GM18505 (cell line): ENCODE measurements at regions not wholly inside any gene's neighbourhood (a gene's known extent, or its start where the extent isn't known, plus 50 kb on each side); places are given as distances from the start of the nearest gene placed in this dataset.

ENCODE experiments used
- ATAC-seq: cut with Tn5 transposase; IDR thresholded peaks from one replicate; pipeline ENCODE4 v1.9.1; 2021; ENCODE audit not compliant: unreplicated experiment
- POLR2A ChIP-seq: IDR thresholded peaks from 4 replicates; pipeline ENCODE4 v1.6.1; 2011; ENCODE audit warnings: borderline replicate concordance; ENCODE audit not compliant: insufficient read depth, insufficient read length; ENCODE audit errors: extremely low read depth

- no peak for ATAC-seq
- TF ChIP-seq POLR2A, result no peak
Measured at GRCh38 chr2:164134336-164134735, 398.5 kb upstream of the FIGN start.

GRCh38 chr2:164127971-164128527 lies 392.2 kb upstream of the FIGN start:
- ATAC-seq, result no peak
- TF ChIP-seq POLR2A, result no peak

DNA sequence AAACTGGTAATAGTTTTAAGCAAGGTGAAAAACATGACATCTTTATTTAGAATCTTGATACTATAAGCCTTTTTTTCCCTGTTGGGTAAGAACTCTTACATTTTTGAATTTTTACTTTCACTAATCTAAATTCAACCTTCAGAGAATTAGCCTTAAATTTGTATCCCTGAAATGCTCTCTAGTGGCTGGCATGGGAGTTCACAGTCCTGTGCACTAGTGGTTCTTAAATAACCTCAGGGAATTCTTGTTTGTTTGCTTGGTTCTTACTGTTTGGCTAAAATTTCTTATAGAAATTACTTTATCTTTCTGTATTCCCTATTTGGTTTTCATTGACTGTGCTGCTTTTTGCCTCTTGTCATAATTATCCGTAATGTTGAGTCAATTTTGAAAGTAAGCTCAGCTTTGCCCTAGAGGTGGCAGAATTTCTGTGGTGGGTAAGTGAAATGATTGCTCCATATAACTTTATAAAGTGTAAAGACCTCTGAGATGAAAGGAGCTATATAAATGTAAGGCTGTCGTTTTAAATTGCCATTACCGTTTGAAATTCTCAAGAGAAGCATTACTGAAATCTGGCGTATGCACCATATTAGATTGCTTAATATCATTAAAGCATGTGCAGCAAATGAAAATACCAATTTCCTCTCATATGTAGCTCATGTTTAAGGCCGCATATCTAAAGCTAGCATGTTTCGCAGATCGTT lies 391.3 kb upstream of the FIGN start:
- no peak for ATAC-seq
- no peak for TF ChIP-seq POLR2A

DNA sequence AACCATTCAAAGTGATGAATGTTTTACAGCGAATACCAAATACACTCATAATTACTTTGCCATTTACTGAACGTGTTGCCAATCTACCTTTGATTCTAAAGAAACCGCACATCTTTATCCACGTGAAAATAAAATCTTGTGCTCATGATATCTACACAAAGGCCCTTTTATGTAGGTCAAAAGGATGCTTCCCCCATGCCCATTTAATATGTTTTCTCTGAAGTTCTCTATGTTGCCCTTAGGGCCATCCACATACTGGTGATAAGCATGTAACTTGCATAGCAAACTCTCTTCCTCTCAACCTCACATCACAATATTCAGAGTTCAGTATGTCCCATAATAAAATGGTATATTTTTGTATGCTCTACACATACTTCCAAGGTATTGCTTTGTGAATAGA lies 380.0 kb upstream of the FIGN start:
- TF ChIP-seq POLR2A, result no peak
- ATAC-seq, result no peak

- no peak for ATAC-seq
Measured at GRCh38 chr2:164114937-164115336, 379.1 kb upstream of the FIGN start.

GRCh38 chr2:164112105-164112504 lies 376.3 kb upstream of the FIGN start:
- no peak for TF ChIP-seq POLR2A
- ATAC-seq, result no peak

More at GRCh38 chr2:164114937-164115336, 379.1 kb upstream of the FIGN start:
- TF ChIP-seq POLR2A, result no peak

DNA sequence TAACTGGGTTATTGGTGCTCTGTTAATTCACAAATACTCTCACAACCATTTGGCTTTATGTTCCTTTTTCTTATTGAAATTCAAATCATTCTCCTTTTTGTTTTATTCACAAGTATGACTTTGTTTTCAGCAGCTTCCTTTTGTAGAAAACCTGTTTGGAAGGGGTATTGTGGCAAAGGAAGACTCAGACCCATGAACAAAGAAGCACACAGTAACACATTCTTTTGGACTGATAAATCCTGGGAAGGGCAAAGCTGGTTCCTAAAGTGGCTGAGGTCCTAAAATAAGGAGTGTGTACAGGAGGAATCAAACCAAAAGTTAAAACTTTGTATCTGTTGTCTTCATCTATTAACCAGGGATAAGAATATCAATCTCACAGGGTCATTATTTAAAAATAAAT lies 374.7 kb upstream of the FIGN start:
- ATAC-seq, result no peak
- TF ChIP-seq POLR2A, result no peak

DNA sequence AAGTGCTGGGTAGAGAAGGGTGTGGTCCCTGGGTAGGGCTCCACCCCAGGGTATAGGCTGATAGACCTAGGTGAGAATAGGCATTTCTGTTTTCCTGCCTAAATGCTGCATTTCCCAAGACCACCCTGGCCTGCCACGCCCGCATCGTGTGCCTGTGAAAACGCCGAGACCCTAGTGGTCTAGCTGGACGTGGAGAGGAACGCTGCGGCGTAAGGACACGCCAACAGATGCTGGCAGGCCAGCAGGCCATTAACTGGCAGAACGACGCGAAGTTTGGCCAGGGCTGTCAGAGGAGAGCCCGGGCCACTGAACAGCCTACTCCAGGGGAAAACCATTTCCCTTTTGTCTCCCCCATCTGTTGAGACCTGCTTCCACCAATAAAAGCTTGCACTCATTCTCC lies 373.2 kb upstream of the FIGN start:
- TF ChIP-seq POLR2A, result no peak
- no peak for ATAC-seq

GRCh38 chr2:164103271-164103670 lies 367.5 kb upstream of the FIGN start:
- TF ChIP-seq POLR2A, result no peak
- ATAC-seq, result no peak

DNA sequence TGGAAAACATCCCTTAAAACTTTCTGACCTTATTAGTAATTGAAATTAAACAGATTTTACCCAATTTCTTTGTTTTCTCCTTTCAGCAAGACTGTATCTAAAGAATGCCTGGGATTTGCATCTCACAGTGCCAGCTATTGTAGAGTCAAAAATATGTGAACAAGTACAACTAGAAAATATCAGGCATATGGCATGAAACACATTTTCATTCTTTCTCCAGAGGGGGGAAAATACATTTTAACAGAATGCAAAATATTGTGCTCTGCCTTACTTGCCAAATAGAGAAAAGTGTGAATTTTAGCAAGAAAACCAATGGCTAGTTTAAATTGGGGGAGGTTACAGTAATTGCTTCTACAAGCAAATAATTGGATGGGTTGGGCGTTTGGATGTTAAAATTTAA lies 366.6 kb upstream of the FIGN start:
- TF ChIP-seq POLR2A, result no peak
- no peak for ATAC-seq

DNA sequence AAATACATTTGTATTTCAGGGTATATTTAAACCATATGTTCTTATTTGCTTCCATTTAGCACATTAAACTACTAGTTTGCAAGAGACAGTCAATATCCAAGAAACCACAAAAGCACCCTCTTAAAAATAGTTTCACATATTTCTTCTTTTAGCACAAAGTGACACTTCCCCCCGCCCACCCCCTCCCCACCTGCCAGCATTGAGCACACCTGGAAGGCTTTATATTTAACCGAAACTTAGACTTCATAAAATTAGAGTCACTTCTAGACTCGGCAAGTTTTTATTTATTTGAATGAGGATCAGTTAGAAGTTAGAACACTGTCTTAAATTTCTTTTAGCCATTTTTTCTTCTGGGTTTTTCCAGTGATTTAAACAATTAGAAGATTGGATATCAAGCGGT lies 355.9 kb upstream of the FIGN start:
- TF ChIP-seq POLR2A, result no peak
- ATAC-seq, result no peak

- no peak for ATAC-seq
- TF ChIP-seq POLR2A, result no peak
Measured at GRCh38 chr2:164090533-164090932, 354.7 kb upstream of the FIGN start.

DNA sequence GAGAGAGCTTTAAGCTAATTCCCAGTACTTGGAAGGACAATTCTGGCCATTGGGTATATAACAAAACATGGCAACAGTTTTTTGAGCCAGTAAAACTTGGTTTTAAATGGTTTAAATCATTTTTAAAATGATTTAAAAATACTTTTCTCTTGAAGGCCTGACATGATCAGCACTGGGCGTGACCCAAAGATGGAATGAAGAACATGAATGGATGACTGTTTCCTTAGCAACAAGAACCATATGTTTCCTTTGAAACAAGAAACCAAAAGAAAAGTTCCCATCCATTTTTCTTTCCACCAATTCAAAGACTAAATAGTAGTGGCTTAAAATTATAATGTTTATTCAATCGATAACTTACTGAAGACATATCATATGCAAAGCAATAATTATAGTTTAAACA lies 348.3 kb upstream of the FIGN start:
- no peak for ATAC-seq
- no peak for TF ChIP-seq POLR2A

GRCh38 chr2:164080486-164080885 lies 344.7 kb upstream of the FIGN start:
- no peak for TF ChIP-seq POLR2A
- ATAC-seq, result no peak
